ENCODE measurements at regions not wholly inside any gene's neighbourhood (a gene's known extent, or its start where the extent isn't known, plus 50 kb on each side); places are given as distances from the start of the nearest gene placed in this dataset.
"Not testable (repeated sequence)": the region's sequence is repeated elsewhere in the genome, so short reads cannot be mapped to it uniquely, and the experiment has no call there.

GRCh38 chr5:125079028-125079427, 332.6 kb upstream of the ZNF608 start:
- not testable (repeated sequence) for H3K27me3 ChIP-seq (ENCODE audit: control insufficient read depth, insufficient read depth, low read length); DNase-seq; H3K4me1 ChIP-seq (ENCODE audit: control insufficient read depth, insufficient read depth, low read length); H3K36me3 ChIP-seq (ENCODE audit: control insufficient read depth, insufficient read depth, low read length); H3K4me3 ChIP-seq (ENCODE audit: low read length); H3K27ac ChIP-seq (ENCODE audit: low read length); H3K9me3 ChIP-seq (ENCODE audit: control insufficient read depth, low read depth, low read length)
- 100% methylated on average over 1 of the region's 5 CpGs for WGBS (ENCODE audit: insufficient coverage, low lambda C conversion rate)

GRCh38 chr5:125081101-125081500, 334.7 kb upstream of the ZNF608 start:
- no peak for DNase-seq
- Histone ChIP-seq H3K27me3 (ENCODE audit: control insufficient read depth, insufficient read depth, low read length) (no peaks in the 10 kb centered on the region), H3K4me3 (ENCODE audit: low read length) (no peak overlapping the region), H3K27ac (ENCODE audit: low read length) (no peak overlapping the region), H3K4me1 (ENCODE audit: control insufficient read depth, insufficient read depth, low read length) (no peaks in the 10 kb centered on the region), H3K9me3 (ENCODE audit: control insufficient read depth, low read depth, low read length) (no peaks in the 10 kb centered on the region), H3K36me3 (ENCODE audit: control insufficient read depth, insufficient read depth, low read length) (no peaks in the 10 kb centered on the region)
- no CpG with 5 or more reads among the region's 3 CpGs for WGBS (ENCODE audit: insufficient coverage, low lambda C conversion rate)

GRCh38 chr5:125083981-125084380, 337.5 kb upstream of the ZNF608 start:
- no peaks in the 10 kb centered on the region for H3K27me3 ChIP-seq (ENCODE audit: control insufficient read depth, insufficient read depth, low read length)
- H3K36me3 ChIP-seq (ENCODE audit: control insufficient read depth, insufficient read depth, low read length), result no peaks in the 10 kb centered on the region
- peaks cover 6% of the 10 kb centered on the region for H3K9me3 ChIP-seq (ENCODE audit: control insufficient read depth, low read depth, low read length)
- no peaks in the 10 kb centered on the region for H3K4me1 ChIP-seq (ENCODE audit: control insufficient read depth, insufficient read depth, low read length)
- no peak overlapping the region for H3K27ac ChIP-seq (ENCODE audit: low read length)
- no peak overlapping the region for H3K4me3 ChIP-seq (ENCODE audit: low read length)
- DNase-seq, result no peak

- Histone ChIP-seq H3K27me3 (ENCODE audit: control insufficient read depth, insufficient read depth, low read length) (no peaks in the 10 kb centered on the region), H3K4me1 (ENCODE audit: control insufficient read depth, insufficient read depth, low read length) (no peaks in the 10 kb centered on the region), H3K9me3 (ENCODE audit: control insufficient read depth, low read depth, low read length) (peaks cover 6% of the 10 kb centered on the region), H3K4me3 (ENCODE audit: low read length) (no peak overlapping the region), H3K27ac (ENCODE audit: low read length) (no peak overlapping the region), H3K36me3 (ENCODE audit: control insufficient read depth, insufficient read depth, low read length) (no peaks in the 10 kb centered on the region)
- no CpG with 5 or more reads among the region's 2 CpGs for WGBS (ENCODE audit: insufficient coverage, low lambda C conversion rate)
- DNase-seq, result no peak
These were observed 339.5 kb upstream of the ZNF608 start for GRCh38 chr5:125085797-125086505.

GRCh38 chr5:125088522-125089105, 342.2 kb upstream of the ZNF608 start:
- no peak for DNase-seq
- Histone ChIP-seq H3K4me1 (ENCODE audit: control insufficient read depth, insufficient read depth, low read length) (no peaks in the 10 kb centered on the region), H3K4me3 (ENCODE audit: low read length) (no peak overlapping the region), H3K9me3 (ENCODE audit: control insufficient read depth, low read depth, low read length) (peaks cover 6% of the 10 kb centered on the region), H3K36me3 (ENCODE audit: control insufficient read depth, insufficient read depth, low read length) (no peaks in the 10 kb centered on the region), H3K27ac (ENCODE audit: low read length) (no peak overlapping the region), H3K27me3 (ENCODE audit: control insufficient read depth, insufficient read depth, low read length) (no peaks in the 10 kb centered on the region)
- no CpG with 5 or more reads among the region's 27 CpGs for WGBS (ENCODE audit: insufficient coverage, low lambda C conversion rate)

- not testable (repeated sequence) for H3K9me3 ChIP-seq (ENCODE audit: control insufficient read depth, low read depth, low read length)
- WGBS (ENCODE audit: insufficient coverage, low lambda C conversion rate), result 83% methylated on average over 1 of the region's 3 CpGs
These were observed 345.7 kb upstream of the ZNF608 start for GRCh38 chr5:125092138-125092537.

GRCh38 chr5:125093776-125094175, 347.3 kb upstream of the ZNF608 start:
- 88% methylated on average over 3 of the region's 3 CpGs for WGBS (ENCODE audit: insufficient coverage, low lambda C conversion rate)
- no peaks in the 10 kb centered on the region for H3K4me1 ChIP-seq (ENCODE audit: control insufficient read depth, insufficient read depth, low read length)

More at GRCh38 chr5:125092138-125092537, 345.7 kb upstream of the ZNF608 start:
- not testable (repeated sequence) for H3K27ac ChIP-seq (ENCODE audit: low read length); H3K4me3 ChIP-seq (ENCODE audit: low read length); H3K36me3 ChIP-seq (ENCODE audit: control insufficient read depth, insufficient read depth, low read length); DNase-seq; H3K4me1 ChIP-seq (ENCODE audit: control insufficient read depth, insufficient read depth, low read length); H3K27me3 ChIP-seq (ENCODE audit: control insufficient read depth, insufficient read depth, low read length)

GRCh38 chr5:125100342-125100741, 353.9 kb upstream of the ZNF608 start:
- WGBS (ENCODE audit: insufficient coverage, low lambda C conversion rate), result no CpG with 5 or more reads among the region's 1 CpG
- DNase-seq, result peak in 1 of 2 donors; percentile 6
- no peaks in the 10 kb centered on the region for H3K36me3 ChIP-seq (ENCODE audit: control insufficient read depth, insufficient read depth, low read length)
- H3K4me1 ChIP-seq (ENCODE audit: control insufficient read depth, insufficient read depth, low read length), result no peaks in the 10 kb centered on the region
- no peak overlapping the region for H3K27ac ChIP-seq (ENCODE audit: low read length)
- H3K9me3 ChIP-seq (ENCODE audit: control insufficient read depth, low read depth, low read length), result no peaks in the 10 kb centered on the region
- no peak overlapping the region for H3K4me3 ChIP-seq (ENCODE audit: low read length)
- no peaks in the 10 kb centered on the region for H3K27me3 ChIP-seq (ENCODE audit: control insufficient read depth, insufficient read depth, low read length)

More at GRCh38 chr5:125093776-125094175, 347.3 kb upstream of the ZNF608 start:
- Histone ChIP-seq H3K4me3 (ENCODE audit: low read length) (no peak overlapping the region), H3K27ac (ENCODE audit: low read length) (no peak overlapping the region), H3K27me3 (ENCODE audit: control insufficient read depth, insufficient read depth, low read length) (no peaks in the 10 kb centered on the region), H3K36me3 (ENCODE audit: control insufficient read depth, insufficient read depth, low read length) (no peaks in the 10 kb centered on the region), H3K9me3 (ENCODE audit: control insufficient read depth, low read depth, low read length) (peaks cover 1% of the 10 kb centered on the region)
- no peak for DNase-seq

- Histone ChIP-seq H3K36me3 (ENCODE audit: control insufficient read depth, insufficient read depth, low read length) (no peaks in the 10 kb centered on the region), H3K27me3 (ENCODE audit: control insufficient read depth, insufficient read depth, low read length) (no peaks in the 10 kb centered on the region), H3K27ac (ENCODE audit: low read length) (no peak overlapping the region), H3K9me3 (ENCODE audit: control insufficient read depth, low read depth, low read length) (no peaks in the 10 kb centered on the region), H3K4me1 (ENCODE audit: control insufficient read depth, insufficient read depth, low read length) (no peaks in the 10 kb centered on the region), H3K4me3 (ENCODE audit: low read length) (no peak overlapping the region)
- no CpG with 5 or more reads among the region's 4 CpGs for WGBS (ENCODE audit: insufficient coverage, low lambda C conversion rate)
- no peak for DNase-seq
These were observed 354.5 kb upstream of the ZNF608 start for GRCh38 chr5:125100951-125101350.

GRCh38 chr5:125103459-125103858, 357.0 kb upstream of the ZNF608 start:
- Histone ChIP-seq H3K9me3 (ENCODE audit: control insufficient read depth, low read depth, low read length) (no peaks in the 10 kb centered on the region), H3K27ac (ENCODE audit: low read length) (no peak overlapping the region), H3K4me3 (ENCODE audit: low read length) (no peak overlapping the region), H3K27me3 (ENCODE audit: control insufficient read depth, insufficient read depth, low read length) (no peaks in the 10 kb centered on the region), H3K36me3 (ENCODE audit: control insufficient read depth, insufficient read depth, low read length) (no peaks in the 10 kb centered on the region), H3K4me1 (ENCODE audit: control insufficient read depth, insufficient read depth, low read length) (no peaks in the 10 kb centered on the region)
- DNase-seq, result no peak
- WGBS (ENCODE audit: insufficient coverage, low lambda C conversion rate), result no CpG with 5 or more reads among the region's 1 CpG

- no peaks in the 10 kb centered on the region for H3K36me3 ChIP-seq (ENCODE audit: control insufficient read depth, insufficient read depth, low read length)
- H3K27me3 ChIP-seq (ENCODE audit: control insufficient read depth, insufficient read depth, low read length), result no peaks in the 10 kb centered on the region
- no CpG with 5 or more reads among the region's 1 CpG for WGBS (ENCODE audit: insufficient coverage, low lambda C conversion rate)
- H3K27ac ChIP-seq (ENCODE audit: low read length), result no peak overlapping the region
- no peaks in the 10 kb centered on the region for H3K4me1 ChIP-seq (ENCODE audit: control insufficient read depth, insufficient read depth, low read length)
- DNase-seq, result no peak
- H3K9me3 ChIP-seq (ENCODE audit: control insufficient read depth, low read depth, low read length), result no peaks in the 10 kb centered on the region
- H3K4me3 ChIP-seq (ENCODE audit: low read length), result no peak overlapping the region
These were observed 359.8 kb upstream of the ZNF608 start for GRCh38 chr5:125106271-125106670.
